ENCODE measurements at regions not wholly inside any gene's neighbourhood (a gene's known extent, or its start where the extent isn't known, plus 50 kb on each side); places are given as distances from the start of the nearest gene placed in this dataset.

DNA sequence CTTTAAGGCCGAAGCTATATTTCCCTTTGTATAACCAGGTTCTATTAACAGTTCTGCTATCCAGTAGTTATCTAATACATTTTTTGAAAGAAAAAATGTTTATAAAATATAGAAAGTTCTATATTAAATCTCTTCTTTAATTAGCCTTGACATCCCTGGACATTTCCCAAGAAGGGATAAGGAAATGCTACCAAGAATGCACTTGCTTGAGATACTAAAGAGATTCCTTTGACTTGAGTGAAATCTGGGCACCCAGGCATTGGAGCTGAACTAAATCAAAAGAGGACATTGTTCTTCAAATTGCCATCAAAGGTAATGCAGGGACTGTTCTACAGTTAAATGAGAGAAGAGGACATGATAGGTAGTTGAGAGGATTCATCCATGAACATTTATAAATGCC is 535.9 kb upstream of the FAT3 start:
- Histone ChIP-seq H3K9me3 (no peaks in the 10 kb centered on the region), H3K4me1 (no peaks in the 10 kb centered on the region), H3K4me3 (ENCODE audit: low read depth, low read length) (no peak overlapping the region), H3K36me3 (ENCODE audit: control insufficient read depth, insufficient read depth, low read length) (no peaks in the 10 kb centered on the region), H3K27me3 (replicated peaks; ENCODE audit: control insufficient read depth, insufficient read depth, low read length) (no peaks in the 10 kb centered on the region)
- ChIA-PET POLR2A (no interaction called here), CTCF (no interaction called here)
- Mint-ChIP-seq H3K27me3 (ENCODE audit: insufficient read depth, unreplicated experiment) (no peaks in the 10 kb centered on the region), H3K27ac (ENCODE audit: unreplicated experiment) (no peak overlapping the region), H3K4me1 (ENCODE audit: low read depth, unreplicated experiment) (no peaks in the 10 kb centered on the region), H3K4me3 (ENCODE audit: unreplicated experiment) (no peak overlapping the region), H3K36me3 (ENCODE audit: insufficient read depth, unreplicated experiment) (no peaks in the 10 kb centered on the region), H3K9me3 (ENCODE audit: unreplicated experiment) (no peaks in the 10 kb centered on the region)
- intact Hi-C loops (cut with micrococcal nuclease; ENCODE audit: unreplicated experiment), result no loop called here
- TF ChIP-seq, protein P1, sequence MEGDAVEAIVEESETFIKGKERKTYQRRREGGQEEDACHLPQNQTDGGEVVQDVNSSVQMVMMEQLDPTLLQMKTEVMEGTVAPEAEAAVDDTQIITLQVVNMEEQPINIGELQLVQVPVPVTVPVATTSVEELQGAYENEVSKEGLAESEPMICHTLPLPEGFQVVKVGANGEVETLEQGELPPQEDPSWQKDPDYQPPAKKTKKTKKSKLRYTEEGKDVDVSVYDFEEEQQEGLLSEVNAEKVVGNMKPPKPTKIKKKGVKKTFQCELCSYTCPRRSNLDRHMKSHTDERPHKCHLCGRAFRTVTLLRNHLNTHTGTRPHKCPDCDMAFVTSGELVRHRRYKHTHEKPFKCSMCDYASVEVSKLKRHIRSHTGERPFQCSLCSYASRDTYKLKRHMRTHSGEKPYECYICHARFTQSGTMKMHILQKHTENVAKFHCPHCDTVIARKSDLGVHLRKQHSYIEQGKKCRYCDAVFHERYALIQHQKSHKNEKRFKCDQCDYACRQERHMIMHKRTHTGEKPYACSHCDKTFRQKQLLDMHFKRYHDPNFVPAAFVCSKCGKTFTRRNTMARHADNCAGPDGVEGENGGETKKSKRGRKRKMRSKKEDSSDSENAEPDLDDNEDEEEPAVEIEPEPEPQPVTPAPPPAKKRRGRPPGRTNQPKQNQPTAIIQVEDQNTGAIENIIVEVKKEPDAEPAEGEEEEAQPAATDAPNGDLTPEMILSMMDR (IDR thresholded peaks at IDR 0.05; ENCODE audit: insufficient read depth in 1 of 2, low read depth in 1 of 2, low read length in 1 of 2, severe bottlenecking in 1 of 2, unreplicated experiment in 1 of 2), result no peak
- BruUV-seq (replicated peaks), result no TSS peak
- DNase-seq, result no peak

DNA sequence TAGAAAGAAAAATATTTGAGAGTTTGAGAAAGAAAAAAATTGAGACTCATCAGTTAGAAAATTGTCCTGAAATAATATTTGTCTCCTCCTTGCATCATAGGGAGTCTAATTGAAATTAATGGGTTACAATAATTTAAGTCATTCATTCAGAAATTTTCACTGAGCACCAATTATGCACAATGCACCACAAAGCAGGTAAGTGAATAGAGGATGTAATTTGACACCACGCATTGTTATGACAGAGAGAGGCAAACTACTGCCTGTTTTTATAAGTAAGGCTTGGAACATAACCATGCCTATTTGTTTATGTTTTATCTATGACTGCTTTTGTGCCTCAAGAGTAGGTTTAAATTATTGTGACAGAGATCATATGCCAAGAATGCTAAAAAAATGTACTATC is 537.9 kb upstream of the FAT3 start:
- no peak overlapping the region for H3K27ac Mint-ChIP-seq (ENCODE audit: unreplicated experiment)

DNA sequence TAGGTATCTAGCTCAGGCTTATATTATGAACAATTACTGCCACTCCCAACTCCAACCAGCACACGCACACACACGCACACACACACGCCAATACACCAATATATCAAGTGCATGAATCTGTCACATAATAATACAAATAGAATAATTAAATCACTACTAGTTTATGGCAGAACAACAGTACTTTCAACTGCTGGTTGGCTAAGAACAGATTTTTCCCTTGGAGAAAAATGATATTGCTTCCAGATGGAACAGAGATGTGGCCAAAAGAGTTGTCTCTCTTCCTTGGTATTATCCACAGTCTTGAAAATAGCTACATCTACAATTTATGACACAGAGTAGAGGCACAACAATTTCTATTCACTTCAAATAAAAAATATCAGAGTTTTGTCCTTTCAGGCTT is 538.3 kb upstream of the FAT3 start:
- CTCF ChIA-PET, result no interaction called here
- H3K27ac Mint-ChIP-seq (ENCODE audit: unreplicated experiment), result no peak overlapping the region
- intact Hi-C loops (cut with micrococcal nuclease; ENCODE audit: unreplicated experiment), result no loop called here
- no peaks in the 10 kb centered on the region for H3K9me3 Mint-ChIP-seq (ENCODE audit: unreplicated experiment)
- POLR2A ChIA-PET, result no interaction called here
- H3K4me1 Mint-ChIP-seq (ENCODE audit: low read depth, unreplicated experiment), result no peaks in the 10 kb centered on the region
- no peak for DNase-seq
- no peaks in the 10 kb centered on the region for H3K36me3 Mint-ChIP-seq (ENCODE audit: insufficient read depth, unreplicated experiment)
- Histone ChIP-seq H3K4me3 (ENCODE audit: low read depth, low read length) (no peak overlapping the region), H3K36me3 (ENCODE audit: control insufficient read depth, insufficient read depth, low read length) (no peaks in the 10 kb centered on the region), H3K27me3 (replicated peaks; ENCODE audit: control insufficient read depth, insufficient read depth, low read length) (no peaks in the 10 kb centered on the region), H3K9me3 (no peaks in the 10 kb centered on the region), H3K4me1 (no peaks in the 10 kb centered on the region)
- no peak overlapping the region for H3K4me3 Mint-ChIP-seq (ENCODE audit: unreplicated experiment)
- H3K27me3 Mint-ChIP-seq (ENCODE audit: insufficient read depth, unreplicated experiment), result no peaks in the 10 kb centered on the region
- BruUV-seq (replicated peaks), result no TSS peak
- TF ChIP-seq, protein P1 (IDR thresholded peaks at IDR 0.05; ENCODE audit: insufficient read depth in 1 of 2, low read depth in 1 of 2, low read length in 1 of 2, severe bottlenecking in 1 of 2, unreplicated experiment in 1 of 2), result no peak

More for the DNA sequence above, 537.9 kb upstream of the FAT3 start:
- Mint-ChIP-seq H3K27me3 (ENCODE audit: insufficient read depth, unreplicated experiment) (no peaks in the 10 kb centered on the region), H3K4me1 (ENCODE audit: low read depth, unreplicated experiment) (no peaks in the 10 kb centered on the region), H3K9me3 (ENCODE audit: unreplicated experiment) (no peaks in the 10 kb centered on the region), H3K4me3 (ENCODE audit: unreplicated experiment) (no peak overlapping the region), H3K36me3 (ENCODE audit: insufficient read depth, unreplicated experiment) (no peaks in the 10 kb centered on the region)
- intact Hi-C loops (cut with micrococcal nuclease; ENCODE audit: unreplicated experiment), result no loop called here
- no peak overlapping the region for H3K4me3 ChIP-seq (ENCODE audit: low read depth, low read length)
- H3K9me3 ChIP-seq, result no peaks in the 10 kb centered on the region
- no peaks in the 10 kb centered on the region for H3K36me3 ChIP-seq (ENCODE audit: control insufficient read depth, insufficient read depth, low read length)
- BruUV-seq (replicated peaks), result no TSS peak
- H3K27me3 ChIP-seq (replicated peaks; ENCODE audit: control insufficient read depth, insufficient read depth, low read length), result no peaks in the 10 kb centered on the region
- no peaks in the 10 kb centered on the region for H3K4me1 ChIP-seq
- no peak for DNase-seq
- ChIA-PET CTCF (no interaction called here), POLR2A (no interaction called here)
- TF ChIP-seq, protein P1 (IDR thresholded peaks at IDR 0.05; ENCODE audit: insufficient read depth in 1 of 2, low read depth in 1 of 2, low read length in 1 of 2, severe bottlenecking in 1 of 2, unreplicated experiment in 1 of 2), result no peak

Measured in Caco-2 (cell line).